Endothelial cell of umbilical vein (primary cell): ENCODE measurements at regions not wholly inside any gene's neighbourhood (a gene's known extent, or its start where the extent isn't known, plus 50 kb on each side); places are given as distances from the start of the nearest gene placed in this dataset.
"Not testable (repeated sequence)": the region's sequence is repeated elsewhere in the genome, so short reads cannot be mapped to it uniquely, and the experiment has no call there.

Experiments
- BruUV-seq: library from RNA; stranded (reverse); fragments of 400-500 nt; replicated peaks from 2 replicates; lab custom pipeline; 2021; lab: Mats Ljungman, UMichigan
- CTCF ChIA-PET: fragments of 300-600, 350-600 bp; sonication (Branson Sonifier 250); formaldehyde crosslinking; loops from one replicate; lab custom pipeline; 2021; ENCODE audit warnings: antibody characterized with exemption, inconsistent platforms; lab: Charles Lee
- POLR2A ChIA-PET: fragments of 300-600, 350-600 bp; sonication (Branson Sonifier 250); formaldehyde crosslinking; loops from one replicate; lab custom pipeline; 2021; ENCODE audit warnings: antibody characterized with exemption, inconsistent platforms; lab: Charles Lee
- DNase-seq: peaks from one replicate; pipeline ENCODE4 v3.0.0-alpha.2; 2011; ENCODE audit warnings: low read depth, low spot score
- FAIRE-seq: peaks from 2 replicates; lab custom pipeline; 2011; peaks lifted over from hg19 to GRCh38; lab: Jason Lieb, UNC
- H2AFZ ChIP-seq: 2 replicates; pipeline ENCODE4 v1.6.0; 2012; ENCODE audit warnings: low read depth, low read length, control low read depth, inconsistent platforms
- H3K27ac ChIP-seq: 2 replicates; pipeline ENCODE4 v1.5.1; 2011; ENCODE audit warnings: low read depth, mild to moderate bottlenecking, control low read depth, low read length, moderate library complexity; ENCODE audit not compliant: insufficient read depth
- H3K27me3 ChIP-seq, 2 experiments: 2 replicates each; pipeline versions ENCODE4 v1.6.0 to v1.6.1; 2011; ENCODE audit warnings: low read length in 2 of 2, mixed read lengths in 1 of 2; ENCODE audit not compliant: control insufficient read depth in 2 of 2, insufficient read depth in 2 of 2
- H3K36me3 ChIP-seq, 2 experiments: 2 replicates in 1 of 2; 3 replicates in 1 of 2; pipeline ENCODE4 v1.5.1; 2011; ENCODE audit warnings: low read length in 2 of 2, mild to moderate bottlenecking in 1 of 2, moderate library complexity in 1 of 2; ENCODE audit not compliant: control insufficient read depth in 2 of 2, insufficient read depth in 2 of 2; ENCODE audit errors: extremely low read depth in 1 of 2
- H3K4me1 ChIP-seq: 3 replicates; pipeline ENCODE4 v1.5.1; 2011; ENCODE audit warnings: mild to moderate bottlenecking, low read length; ENCODE audit not compliant: control insufficient read depth, insufficient read depth; ENCODE audit errors: extremely low read depth
- H3K4me2 ChIP-seq: 2 replicates; pipeline ENCODE4 v1.6.1; 2011; ENCODE audit warnings: low read length, control low read depth, mixed read lengths; ENCODE audit not compliant: insufficient read depth
- H3K4me3 ChIP-seq, 3 experiments: fragments of 200-600 bp in 1 of 3; sonication (generic), shearing (Covaris generic) in 1 of 3; replicated peaks in 1 of 3; 2 replicates each; pipeline ENCODE4 v1.5.1; 2011 to 2016; ENCODE audit warnings: control low read depth in 3 of 3, low read length in 3 of 3, mild to moderate bottlenecking in 2 of 3, inconsistent platforms in 1 of 3, low read depth in 1 of 3, moderate library complexity in 1 of 3; ENCODE audit not compliant: insufficient read depth in 1 of 3
- H3K79me2 ChIP-seq: 2 replicates; pipeline ENCODE4 v1.6.0; 2012; ENCODE audit warnings: low read length, inconsistent platforms; ENCODE audit not compliant: control insufficient read depth, insufficient read depth
- H3K9ac ChIP-seq: replicated peaks from 2 replicates; pipeline ENCODE3; 2011; ENCODE audit warnings: low read length, control low read depth; ENCODE audit not compliant: insufficient read depth; ENCODE audit errors: extremely low read depth
- H3K9me1 ChIP-seq: replicated peaks from 3 replicates; pipeline ENCODE4 v1.6.0; 2011; ENCODE audit warnings: mild to moderate bottlenecking, low read length; ENCODE audit not compliant: control insufficient read depth, insufficient read depth; ENCODE audit errors: extremely low read depth
- H3K9me3 ChIP-seq: replicated peaks from 2 replicates; pipeline ENCODE4 v1.5.1; 2012; ENCODE audit warnings: low read length, inconsistent platforms; ENCODE audit not compliant: control insufficient read depth, insufficient read depth
- H4K20me1 ChIP-seq: replicated peaks from 2 replicates; pipeline ENCODE3; 2011; ENCODE audit warnings: mild to moderate bottlenecking, low read length; ENCODE audit not compliant: control insufficient read depth, insufficient read depth; ENCODE audit errors: extremely low read depth
- CTCF ChIP-seq, 2 donors: IDR thresholded peaks; 1 replicate in 1 of 2; 2 replicates in 1 of 2; pipeline ENCODE4 v1.5.1; 2011; ENCODE audit warnings: low read length in 2 of 2, mild to moderate bottlenecking in 2 of 2, moderate library complexity in 2 of 2, control low read depth in 1 of 2, inconsistent platforms in 1 of 2, low read depth in 1 of 2; ENCODE audit not compliant: insufficient read depth in 1 of 2; ENCODE audit errors: extremely low read depth in 1 of 2
- EZH2 ChIP-seq: IDR thresholded peaks from 2 replicates; pipeline ENCODE4 v1.6.1; 2012; ENCODE audit warnings: borderline replicate concordance, low read depth, mild to moderate bottlenecking, moderate library complexity, low read length, inconsistent platforms; ENCODE audit not compliant: severe bottlenecking
- FOS ChIP-seq: IDR thresholded peaks from 2 replicates; pipeline ENCODE4 v1.6.1; 2011; ENCODE audit warnings: mild to moderate bottlenecking, low read length, moderate library complexity, borderline replicate concordance; ENCODE audit not compliant: insufficient read depth
- GATA2 ChIP-seq: IDR thresholded peaks from 2 replicates; pipeline ENCODE4 v1.7.0; 2011; ENCODE audit warnings: low read depth, mild to moderate bottlenecking, moderate library complexity, mixed read lengths, low read length; ENCODE audit not compliant: insufficient read length, insufficient read depth
- JUN ChIP-seq: IDR thresholded peaks from 2 replicates; pipeline ENCODE4 v1.6.1; 2011; ENCODE audit warnings: borderline replicate concordance, low read depth; ENCODE audit not compliant: insufficient read length, insufficient read depth
- MAX ChIP-seq: IDR thresholded peaks from 2 replicates; pipeline ENCODE4 v1.6.1; 2011; ENCODE audit not compliant: insufficient read depth, insufficient read length
- MYC ChIP-seq: IDR thresholded peaks from one replicate; pipeline ENCODE4 v1.6.1; 2011; ENCODE audit warnings: mild to moderate bottlenecking, low read depth, low read length
- POLR2A ChIP-seq: IDR thresholded peaks from 2 replicates; pipeline ENCODE4 v1.6.1; 2012; ENCODE audit warnings: low read depth, mild to moderate bottlenecking, control low read depth, low read length
- POLR2AphosphoS5 ChIP-seq: IDR thresholded peaks from 2 replicates; pipeline ENCODE4 v1.6.1; 2012; ENCODE audit warnings: low read depth, mild to moderate bottlenecking, control low read depth, low read length, moderate library complexity; ENCODE audit not compliant: insufficient read depth
- dilution Hi-C: fragments of 300-500 bp; cut with MboI; formaldehyde crosslinking; loops from one replicate; pipeline ENCODE4 v1.15.0; 2019; ENCODE audit warnings: low sequenced_read_pairs; ENCODE audit not compliant: extremely low pct_ligation_motif_present
- intact Hi-C: fragments of 100-400 bp; cut with micrococcal nuclease; formaldehyde crosslinking; loops from one replicate; pipeline ENCODE4 v1.10.0; 2022

GRCh38 chr5:56666901-56667300 is 148.4 kb upstream of the MAP3K1 start:
- ChIA-PET POLR2A (no interaction called here), CTCF (no interaction called here)
- no peak overlapping the region for H2AFZ ChIP-seq
- no peaks in the 10 kb centered on the region for H3K79me2 ChIP-seq
- no peaks in the 10 kb centered on the region for H4K20me1 ChIP-seq
- BruUV-seq: no TSS peak
- dilution Hi-C loops (no loop called here), intact Hi-C loops (no loop called here)
- H3K4me3 ChIP-seq: no peak overlapping the region
- H3K9me3 ChIP-seq: no peaks in the 10 kb centered on the region
- no peak overlapping the region for H3K27ac ChIP-seq
- TF ChIP-seq EZH2: no peak
- TF ChIP-seq POLR2A: no peak
- no peak for TF ChIP-seq JUN
- no peak for TF ChIP-seq GATA2
- no peak for TF ChIP-seq CTCF (IDR thresholded peaks at IDR 0.05; ENCODE audit: extremely low read depth in 1 of 2, insufficient read depth in 1 of 2, low read depth in 1 of 2, low read length in 2 of 2)
- TF ChIP-seq MAX: no peak
- no peak for TF ChIP-seq MYC
- TF ChIP-seq POLR2AphosphoS5: no peak
- TF ChIP-seq FOS: no peak
- FAIRE-seq (no peak), DNase-seq (no peak)
- no peak overlapping the region for H3K9ac ChIP-seq
- H3K4me1 ChIP-seq: no peaks in the 10 kb centered on the region
- H3K4me2 ChIP-seq: no peak overlapping the region
- H3K27me3 ChIP-seq: peaks cover 11 to 20% of the 10 kb centered on the region in 2 experiments
- no peaks in the 10 kb centered on the region for H3K9me1 ChIP-seq
- no peaks in the 10 kb centered on the region for H3K36me3 ChIP-seq

- DNase-seq, H2AFZ ChIP-seq, H3K4me1 ChIP-seq, H4K20me1 ChIP-seq, POLR2A ChIA-PET, BruUV-seq, H3K9me1 ChIP-seq, H3K4me2 ChIP-seq, H3K9ac ChIP-seq, H3K27ac ChIP-seq, H3K36me3 ChIP-seq, H3K9me3 ChIP-seq, intact Hi-C loops, FAIRE-seq, H3K79me2 ChIP-seq, H3K4me3 ChIP-seq, dilution Hi-C loops: not testable (repeated sequence)
- H3K27me3 ChIP-seq: peaks cover 14 to 15% of the 10 kb centered on the region in 2 experiments
- CTCF ChIA-PET: interaction anchor here (1.1 kb wide), 1 partner anchor 23 kb away, joined by 3 read pairs; no protein-coding TSS in a partner anchor
Observed at GRCh38 chr5:56665117-56665516, 150.2 kb upstream of the MAP3K1 start.
